C4-2B (cell line): ENCODE measurements at regions not wholly inside any gene's neighbourhood (a gene's known extent, or its start where the extent isn't known, plus 50 kb on each side); places are given as distances from the start of the nearest gene placed in this dataset.

Experiments used
- CTCF ChIP-seq: fragments of 450-650 bp; conservative IDR thresholded peaks from 2 replicates; pipeline ENCODE4 v1.5.1; 2017; ENCODE audit warnings: mild to moderate bottlenecking
- ZFX ChIP-seq: fragments of 450-650 bp; IDR thresholded peaks from 2 replicates; pipeline ENCODE4 v1.6.1; 2017

GRCh38 chr1:39130325-39130724, 74.2 kb upstream of the MACF1 start:
- TF ChIP-seq CTCF (no peak), ZFX (no peak)
